G401 (cell line): ENCODE measurements at regions not wholly inside any gene's neighbourhood (a gene's known extent, or its start where the extent isn't known, plus 50 kb on each side); places are given as distances from the start of the nearest gene placed in this dataset.

Experiments used
- DNase-seq: peaks from one replicate; pipeline ENCODE4 v3.0.0-alpha.2; 2015; ENCODE audit warnings: low spot score
- in situ Hi-C: cut with HindIII; loops from 2 replicates; pipeline ENCODE4 v1.10.0; 2016; ENCODE audit warnings: low sequenced_read_pairs, mixed read lengths

DNA sequence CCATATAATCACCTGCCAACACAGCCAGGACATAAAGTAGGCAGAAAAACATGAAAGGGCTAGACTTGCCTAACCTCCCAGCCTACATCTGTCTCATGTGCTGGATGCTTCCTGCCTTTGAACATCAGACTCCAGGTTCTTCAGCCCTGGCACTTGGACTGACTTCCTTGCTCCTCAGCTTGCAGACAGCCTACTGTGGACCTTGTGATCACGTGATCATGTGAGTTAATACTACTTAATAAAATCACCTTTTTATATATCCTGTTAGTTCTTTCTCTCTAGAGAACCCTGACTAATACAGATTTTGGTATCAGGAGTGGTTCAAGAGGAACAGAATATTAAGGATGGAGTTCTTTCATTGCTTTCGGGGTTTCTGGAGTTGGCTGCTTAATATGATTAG lies 2867.6 kb downstream of the PCDH9 start:
- in situ Hi-C loops, result no loop called here
- DNase-seq, result no peak

DNA sequence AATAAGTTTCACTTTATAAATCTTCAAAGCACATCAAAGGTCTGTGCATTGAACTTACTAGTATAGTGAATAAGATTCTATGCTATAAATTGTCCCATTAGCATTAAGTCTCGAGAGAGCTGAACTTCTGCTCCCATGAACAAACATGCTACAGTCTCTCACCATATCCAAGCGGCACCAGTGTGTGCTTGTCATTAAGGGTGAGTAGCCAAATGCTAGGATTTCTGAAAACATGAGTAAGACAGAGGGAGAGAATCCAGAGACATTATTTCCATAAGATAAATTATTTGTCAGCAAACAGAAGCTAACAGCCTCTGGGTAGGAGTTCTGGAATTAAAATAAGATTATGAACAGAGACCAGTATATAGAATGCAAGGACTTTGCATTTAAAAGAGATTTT lies 2882.5 kb downstream of the PCDH9 start:
- in situ Hi-C loops, result no loop called here
- no peak for DNase-seq

DNA sequence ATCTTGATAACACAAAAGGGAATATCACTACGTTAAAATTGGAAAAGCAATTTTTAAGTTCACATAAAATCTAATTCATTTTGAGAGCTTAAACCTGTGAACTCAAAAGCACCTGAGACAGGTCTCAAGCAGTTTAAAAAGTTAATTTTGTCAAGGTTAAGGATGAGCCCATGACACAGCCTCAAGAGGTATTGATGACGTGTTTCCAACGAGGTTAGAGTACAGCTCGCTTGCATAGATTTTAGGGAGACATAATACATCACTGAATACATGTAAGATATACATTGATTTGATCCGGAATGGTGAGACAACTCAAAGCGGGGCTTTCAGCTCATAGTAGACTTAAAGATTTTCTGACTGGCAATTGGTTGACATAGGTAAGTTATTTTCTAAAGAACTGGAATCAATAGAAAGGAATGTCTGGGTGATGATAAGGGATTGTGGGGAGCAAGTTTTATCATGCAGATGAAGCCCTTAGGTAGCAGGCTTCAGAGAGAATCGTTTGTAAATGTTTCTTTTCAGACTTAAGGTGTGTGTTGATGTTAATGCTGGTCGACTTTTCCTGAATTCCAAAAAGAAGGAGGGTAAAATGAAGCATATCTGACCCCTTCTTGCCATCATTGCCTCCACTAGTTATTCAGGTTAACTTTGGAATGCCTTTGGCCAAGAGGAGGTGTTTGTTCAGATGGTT lies 2890.6 kb downstream of the PCDH9 start:
- in situ Hi-C loops, result no loop called here
- no peak for DNase-seq

- in situ Hi-C loops, result no loop called here
- no peak for DNase-seq
These were observed 2891.5 kb downstream of the PCDH9 start for GRCh38 chr13:64338671-64339070.

GRCh38 chr13:64333888-64334287 lies 2896.2 kb downstream of the PCDH9 start:
- no peak for DNase-seq
- in situ Hi-C loops, result no loop called here

GRCh38 chr13:64332048-64332447 lies 2898.1 kb downstream of the PCDH9 start:
- DNase-seq, result no peak

GRCh38 chr13:64327505-64328194 lies 2902.5 kb downstream of the PCDH9 start:
- no peak for DNase-seq
- in situ Hi-C loops, result no loop called here

More at GRCh38 chr13:64332048-64332447, 2898.1 kb downstream of the PCDH9 start:
- in situ Hi-C loops, result no loop called here

- no peak for DNase-seq
- in situ Hi-C loops, result no loop called here
These were observed 2898.7 kb upstream of the PCDH20 start for GRCh38 chr13:64314331-64314730.

DNA sequence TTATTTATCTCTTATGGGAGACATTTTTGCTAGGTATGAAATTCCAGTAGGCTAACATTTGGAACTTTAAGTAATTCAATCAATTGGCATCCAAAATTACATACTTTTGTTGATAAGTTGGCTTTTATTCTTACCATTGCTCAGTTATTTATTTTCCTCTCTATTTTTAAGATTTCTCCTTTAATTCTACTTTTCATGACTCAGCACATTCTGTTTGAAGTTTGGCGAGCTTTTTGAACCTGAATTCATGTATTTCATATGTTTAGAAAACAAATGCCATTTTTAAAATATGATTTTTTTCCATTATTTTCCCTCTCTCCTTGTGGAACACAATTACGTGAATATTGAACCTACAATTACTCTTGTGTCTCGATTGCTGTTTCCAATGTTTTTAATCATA lies 2896.3 kb upstream of the PCDH20 start:
- in situ Hi-C loops, result no loop called here
- no peak for DNase-seq

DNA sequence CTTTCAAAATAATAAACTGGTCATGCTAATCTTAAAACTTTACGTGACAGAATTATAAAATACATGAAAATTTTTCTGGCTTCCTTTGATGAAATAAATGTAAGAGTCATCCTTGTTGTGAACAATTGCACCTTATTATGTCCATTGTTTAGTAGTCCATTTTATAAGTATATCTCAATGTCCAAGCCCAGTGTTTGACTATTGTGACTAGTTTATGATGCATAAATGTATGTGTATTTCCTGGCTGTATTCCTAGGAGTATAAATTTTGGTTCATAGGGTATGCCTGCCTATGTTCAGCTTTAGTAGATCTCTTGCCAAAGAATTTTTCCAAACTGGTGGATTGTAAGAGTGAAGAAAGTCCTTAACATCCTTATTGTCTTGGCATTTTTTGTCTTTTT lies 2895.5 kb upstream of the PCDH20 start:
- in situ Hi-C loops, result no loop called here

DNA sequence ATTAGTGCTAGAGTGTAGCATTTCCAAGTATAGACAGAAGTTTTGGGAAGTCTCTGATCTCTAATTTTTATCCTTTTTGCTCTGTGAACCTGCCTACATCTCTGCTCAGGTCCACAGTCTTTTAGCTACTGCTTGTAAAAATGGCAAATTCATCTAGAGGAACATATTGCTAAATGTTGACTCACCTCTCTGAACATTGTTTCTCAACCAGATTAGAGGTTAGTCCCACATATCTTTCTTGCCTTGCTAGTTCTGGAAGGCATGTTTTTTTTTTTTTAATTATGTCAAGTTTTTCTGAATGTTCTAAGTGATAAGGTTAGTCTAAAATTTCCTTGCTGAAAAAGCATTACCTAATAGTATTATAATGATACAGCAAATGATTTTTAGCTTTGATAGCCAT lies 2889.6 kb upstream of the PCDH20 start:
- in situ Hi-C loops, result no loop called here
- DNase-seq, result no peak

More for the DNA sequence above, 2895.5 kb upstream of the PCDH20 start:
- DNase-seq, result no peak

DNA sequence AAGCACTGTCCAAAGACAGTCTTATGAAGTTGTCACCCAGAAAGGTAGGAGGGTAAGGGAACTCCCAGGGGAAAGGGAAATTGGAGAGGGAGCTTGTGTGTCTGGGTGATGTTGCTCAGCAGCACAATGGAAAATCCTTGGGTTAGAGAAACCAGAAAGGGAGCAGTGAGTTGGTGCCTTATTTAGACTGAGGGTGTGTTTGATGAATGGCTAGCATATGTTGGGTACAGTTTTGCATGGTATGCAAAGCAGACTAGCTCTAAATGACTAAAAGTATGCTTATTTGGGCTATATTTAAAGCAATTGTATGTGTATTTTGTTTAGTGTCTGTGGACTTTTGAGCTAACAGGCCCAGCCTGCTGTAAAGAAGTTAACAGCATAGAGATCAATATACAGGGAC lies 2884.6 kb upstream of the PCDH20 start:
- in situ Hi-C loops, result no loop called here
- DNase-seq, result no peak

DNA sequence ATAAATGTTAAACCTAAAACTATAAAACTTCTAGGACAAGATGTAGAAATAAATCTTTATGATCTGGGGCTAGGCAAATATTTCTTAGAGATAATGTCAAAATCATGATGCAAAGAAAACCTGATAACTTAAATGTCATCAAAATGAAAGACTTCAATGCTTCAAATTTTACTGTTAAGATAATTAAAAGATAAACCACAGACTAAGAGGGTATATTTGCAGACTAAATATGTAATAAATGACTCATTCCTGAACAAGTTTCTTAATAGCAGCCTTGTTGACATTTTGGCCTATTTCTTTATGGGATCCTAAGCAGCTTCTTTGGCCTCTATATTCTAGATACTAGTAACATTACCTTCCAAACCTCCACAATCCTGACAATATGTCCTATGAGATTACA lies 2878.3 kb upstream of the PCDH20 start:
- DNase-seq, result no peak
- in situ Hi-C loops, result no loop called here

DNA sequence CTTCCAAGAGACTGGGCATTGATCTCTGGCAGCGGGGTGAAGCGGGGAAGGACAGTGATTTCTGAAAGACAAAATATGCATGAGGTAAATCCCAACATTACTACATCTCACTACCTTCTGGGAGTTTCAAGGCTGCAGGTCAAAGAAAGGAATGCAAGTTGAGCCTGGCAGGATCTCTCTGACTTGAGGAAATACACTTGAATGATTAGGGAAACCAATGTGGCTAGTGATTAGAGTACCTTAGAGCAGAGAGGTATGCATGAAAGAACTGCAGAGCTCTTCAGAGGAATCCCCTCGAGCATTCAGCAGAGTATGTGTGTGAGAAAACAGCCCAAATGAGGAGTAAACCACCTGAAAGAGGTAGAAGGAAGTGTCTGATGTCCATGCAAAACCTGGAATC lies 2874.1 kb upstream of the PCDH20 start:
- DNase-seq, result no peak
- in situ Hi-C loops, result no loop called here

DNA sequence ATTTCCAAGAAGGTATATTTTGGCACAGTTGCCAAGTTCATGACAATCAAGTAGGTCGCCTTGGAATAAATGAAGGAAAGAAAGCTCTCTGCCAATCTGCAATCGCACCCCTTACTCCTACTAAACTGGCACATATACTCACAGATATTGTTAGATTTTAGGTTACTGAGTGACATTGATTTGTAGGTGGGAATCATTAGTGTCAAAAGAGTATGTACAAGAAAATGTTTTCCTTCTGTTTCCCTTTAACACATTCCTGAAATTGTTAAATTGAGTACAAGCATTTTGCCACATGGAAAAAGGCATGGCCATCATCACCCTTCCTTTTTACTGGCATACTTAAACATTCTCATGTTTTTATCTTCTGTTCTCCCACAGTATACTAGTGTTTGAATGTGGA lies 2868.3 kb upstream of the PCDH20 start:
- in situ Hi-C loops, result no loop called here
- DNase-seq, result no peak

DNA sequence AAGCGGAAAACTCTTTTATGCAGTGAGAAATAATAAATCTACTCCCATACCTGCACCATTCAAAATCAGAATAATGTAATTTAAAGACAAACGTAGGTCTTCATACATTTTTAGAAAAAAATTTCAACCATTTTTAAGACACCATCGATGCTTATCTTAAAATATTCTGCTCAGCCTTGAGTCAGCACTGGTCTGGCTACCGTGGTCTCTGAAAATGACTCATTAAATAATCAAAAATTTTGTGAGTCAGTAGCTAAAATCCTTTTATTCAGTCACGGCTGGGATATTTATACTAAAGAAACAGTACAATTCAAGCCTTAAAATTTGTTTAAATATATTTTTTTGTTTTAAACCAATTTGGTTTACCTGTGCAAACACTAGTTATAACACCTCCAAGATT lies 2862.8 kb upstream of the PCDH20 start:
- in situ Hi-C loops, result no loop called here
- no peak for DNase-seq

GRCh38 chr13:64277097-64277496 lies 2861.4 kb upstream of the PCDH20 start:
- in situ Hi-C loops, result no loop called here
- DNase-seq, result no peak

- in situ Hi-C loops, result no loop called here
- DNase-seq, result no peak
These were observed 2860.6 kb upstream of the PCDH20 start for GRCh38 chr13:64276232-64276631.

DNA sequence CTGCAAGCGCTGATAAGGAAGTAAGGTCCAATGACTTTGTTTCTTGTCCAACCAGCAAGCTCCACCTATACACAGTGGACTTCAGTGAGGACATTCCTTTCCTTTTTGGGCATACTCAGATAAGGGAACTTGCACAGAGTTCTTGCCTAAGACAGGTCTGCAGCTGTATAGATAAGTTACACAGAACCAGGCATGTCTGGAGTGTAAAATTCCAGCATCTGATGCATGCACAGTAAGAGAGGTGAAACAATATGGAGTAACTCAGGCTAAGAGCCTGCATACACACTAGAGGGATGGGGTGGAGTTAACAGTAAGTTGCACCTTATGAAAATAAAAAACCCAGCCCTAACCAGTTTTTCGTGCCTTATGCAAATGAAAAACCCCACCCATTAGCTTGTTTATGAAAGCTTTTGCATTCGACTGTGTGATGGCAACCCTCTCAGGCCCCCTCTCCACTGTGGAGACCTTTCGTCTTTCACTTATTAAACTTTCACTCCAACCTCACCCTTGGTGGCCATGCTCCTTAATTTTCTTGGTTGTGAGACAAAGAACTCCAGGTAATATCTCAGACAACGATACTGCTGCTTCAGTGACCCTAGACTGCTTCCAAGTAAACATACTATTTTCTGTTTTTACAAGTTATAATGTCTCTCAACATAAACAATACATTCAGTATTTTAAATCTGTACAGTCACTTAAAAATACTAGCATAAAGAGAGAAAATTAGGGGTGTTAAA lies 2859.0 kb upstream of the PCDH20 start:
- in situ Hi-C loops, result no loop called here
- DNase-seq, result no peak

DNA sequence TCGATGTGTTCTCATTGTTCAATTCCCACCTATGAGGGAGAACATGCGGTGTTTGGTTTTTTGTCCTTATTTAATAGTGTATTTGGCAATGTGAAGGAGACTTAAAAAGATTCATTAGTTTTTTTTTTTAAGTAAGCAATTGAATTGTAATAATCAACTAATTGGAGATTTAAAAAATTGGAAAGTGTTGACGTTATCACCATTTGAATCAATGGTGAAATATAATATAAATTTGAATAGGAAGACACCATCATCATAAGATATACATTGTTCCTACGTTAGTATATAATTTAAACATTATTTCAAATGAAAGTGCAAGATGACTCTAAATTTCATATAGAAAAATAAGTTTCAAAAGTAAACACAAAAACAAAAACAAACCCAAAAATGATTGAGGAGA lies 2858.1 kb upstream of the PCDH20 start:
- in situ Hi-C loops, result no loop called here
- no peak for DNase-seq
